ENCODE measurements at regions not wholly inside any gene's neighbourhood (a gene's known extent, or its start where the extent isn't known, plus 50 kb on each side); places are given as distances from the start of the nearest gene placed in this dataset.

DNA sequence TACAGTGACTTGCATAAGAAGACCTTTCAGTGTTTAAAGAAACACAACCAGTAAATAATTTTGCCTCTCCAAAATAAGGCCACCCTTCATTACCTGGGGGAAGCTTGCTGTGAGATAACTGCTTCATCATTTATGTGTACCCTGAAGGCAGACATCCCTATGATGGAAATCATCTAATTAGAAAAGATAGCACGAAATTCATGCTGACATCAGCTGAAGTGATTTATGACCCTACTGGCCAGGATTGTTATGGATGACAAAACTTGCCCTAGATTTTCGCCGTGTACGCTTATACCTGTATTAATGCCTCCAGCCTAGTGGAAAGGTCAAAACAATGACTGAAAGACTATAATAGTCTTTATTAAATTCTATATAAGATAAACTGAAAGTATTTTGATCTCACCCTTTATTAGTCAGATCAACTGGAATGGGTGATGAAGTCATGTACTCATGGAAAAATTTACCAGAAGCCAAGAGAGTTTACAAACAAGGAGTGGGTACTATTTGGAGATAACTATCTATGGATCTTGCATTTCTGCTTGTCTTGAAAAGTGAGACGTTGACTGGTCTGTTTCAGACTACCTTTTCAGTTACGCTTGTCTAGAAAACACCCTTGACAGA lies 114.2 kb downstream of the PPP1R3A start:
- no peak for TF ChIP-seq EZH2phosphoT487 (IDR thresholded peaks at IDR 0.05)
- TF ChIP-seq, protein P1, sequence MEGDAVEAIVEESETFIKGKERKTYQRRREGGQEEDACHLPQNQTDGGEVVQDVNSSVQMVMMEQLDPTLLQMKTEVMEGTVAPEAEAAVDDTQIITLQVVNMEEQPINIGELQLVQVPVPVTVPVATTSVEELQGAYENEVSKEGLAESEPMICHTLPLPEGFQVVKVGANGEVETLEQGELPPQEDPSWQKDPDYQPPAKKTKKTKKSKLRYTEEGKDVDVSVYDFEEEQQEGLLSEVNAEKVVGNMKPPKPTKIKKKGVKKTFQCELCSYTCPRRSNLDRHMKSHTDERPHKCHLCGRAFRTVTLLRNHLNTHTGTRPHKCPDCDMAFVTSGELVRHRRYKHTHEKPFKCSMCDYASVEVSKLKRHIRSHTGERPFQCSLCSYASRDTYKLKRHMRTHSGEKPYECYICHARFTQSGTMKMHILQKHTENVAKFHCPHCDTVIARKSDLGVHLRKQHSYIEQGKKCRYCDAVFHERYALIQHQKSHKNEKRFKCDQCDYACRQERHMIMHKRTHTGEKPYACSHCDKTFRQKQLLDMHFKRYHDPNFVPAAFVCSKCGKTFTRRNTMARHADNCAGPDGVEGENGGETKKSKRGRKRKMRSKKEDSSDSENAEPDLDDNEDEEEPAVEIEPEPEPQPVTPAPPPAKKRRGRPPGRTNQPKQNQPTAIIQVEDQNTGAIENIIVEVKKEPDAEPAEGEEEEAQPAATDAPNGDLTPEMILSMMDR (IDR thresholded peaks at IDR 0.05): no peak
